Lung (tissue), 11 donors: ENCODE measurements at regions not wholly inside any gene's neighbourhood (a gene's known extent, or its start where the extent isn't known, plus 50 kb on each side); places are given as distances from the start of the nearest gene placed in this dataset.

ENCODE experiments used
- ATAC-seq: fragments of 200-7000 bp; cut with Tn5 transposase; one replicate; pipeline ENCODE4 v1.9.1; 2020; ENCODE audit warnings: moderate number of reproducible peaks; ENCODE audit not compliant: insufficient read depth, low FRiP score
- DNase-seq, 3 donors: peaks; one replicate each; pipeline ENCODE4 v3.0.0-alpha.2; 2013 to 2017
- H3K27ac ChIP-seq, 2 donors: one replicate each; pipeline ENCODE4 v1.5.1; 2013; ENCODE audit warnings: mild to moderate bottlenecking in 2 of 2, moderate library complexity in 2 of 2, control low read depth in 1 of 2, inconsistent platforms in 1 of 2, low read depth in 1 of 2, low read length in 1 of 2
- H3K27me3 ChIP-seq, 3 donors: one replicate each; pipeline ENCODE4 v1.5.1; 2013; ENCODE audit warnings: low read length in 2 of 3; ENCODE audit not compliant: control insufficient read depth in 3 of 3, insufficient read depth in 3 of 3
- H3K36me3 ChIP-seq, 4 donors: one replicate each; pipeline ENCODE4 v1.5.1; 2013; ENCODE audit warnings: low read length in 4 of 4, mild to moderate bottlenecking in 1 of 4, moderate library complexity in 1 of 4; ENCODE audit not compliant: control insufficient read depth in 4 of 4, insufficient read depth in 4 of 4
- H3K4me1 ChIP-seq, 5 donors: one replicate each; pipeline ENCODE4 v1.5.1; 2013; ENCODE audit warnings: low read length in 5 of 5, mild to moderate bottlenecking in 2 of 5, moderate library complexity in 1 of 5; ENCODE audit not compliant: control insufficient read depth in 5 of 5, insufficient read depth in 5 of 5
- H3K4me3 ChIP-seq: one replicate; pipeline ENCODE4 v1.5.1; 2013; ENCODE audit warnings: mild to moderate bottlenecking, control low read depth, moderate library complexity
- H3K9ac ChIP-seq, 2 donors: one replicate each; pipeline ENCODE4 v1.5.1; 2013; ENCODE audit warnings: low read length in 2 of 2, control low read depth in 1 of 2; ENCODE audit not compliant: insufficient read depth in 1 of 2
- H3K9me3 ChIP-seq, 4 donors: one replicate each; pipeline ENCODE4 v1.5.1; 2013; ENCODE audit warnings: low read length in 3 of 4, mild to moderate bottlenecking in 1 of 4, moderate library complexity in 1 of 4; ENCODE audit not compliant: control insufficient read depth in 4 of 4, insufficient read depth in 3 of 4
- WGBS, 2 donors: extraction: QIAGEN DNeasy Blood & Tissue Kit; methylation state at CpG; one replicate each; pipeline ENCODE4 v1.1.7; 2013; 5-methylcytosine and 5-hydroxymethylcytosine counted together
- TF ChIP-seq, protein P1 (sequence below): IDR thresholded peaks from 2 replicates; pipeline ENCODE4 v1.5.1; 2012; ENCODE audit warnings: mild to moderate bottlenecking; ENCODE audit errors: control extremely low read depth, extremely low read depth
- donor health status: control.
- donor health status: control.
- donor health status: Bipolar disorder and iron deficiency.
- donor health status: healthy.
- donor health status: DM: yes; HTN: yes; CAD: no.

DNA sequence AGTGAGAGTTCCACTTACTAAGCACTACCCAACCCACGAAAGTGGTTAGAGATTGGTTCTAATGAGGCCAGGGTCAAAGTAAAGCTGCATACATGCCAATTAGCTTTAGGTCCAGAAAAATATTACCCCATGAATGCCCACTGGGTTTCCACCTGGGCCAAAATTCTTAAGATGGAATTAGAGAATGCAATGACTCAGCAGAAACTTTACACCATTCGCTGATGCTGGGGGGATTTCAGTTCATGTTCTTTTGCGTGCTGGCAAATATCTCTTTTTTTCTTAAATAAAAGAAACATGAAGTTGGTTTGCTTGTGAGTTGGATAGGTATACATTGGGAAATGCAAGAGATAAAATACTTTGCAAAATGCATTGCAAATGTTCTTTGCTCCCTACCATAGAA, 715.3 kb upstream of the MIR17HG start:
- H3K27me3 ChIP-seq = no peaks in the 10 kb centered on the region
- H3K36me3 ChIP-seq = no peaks in the 10 kb centered on the region
- ATAC-seq (no peak), DNase-seq (no peak)
- H3K4me1 ChIP-seq = peaks cover 0 to 2% (median 0%) of the 10 kb centered on the region in 5 donors
- no peak overlapping the region for H3K9ac ChIP-seq
- WGBS, 2 donors = 90 to 91% methylated on average over 3 of the region's 3 CpGs
- H3K4me3 ChIP-seq = no peak overlapping the region
- H3K27ac ChIP-seq = no peak overlapping the region
- H3K9me3 ChIP-seq = no peaks in the 10 kb centered on the region
- TF ChIP-seq, protein P1, sequence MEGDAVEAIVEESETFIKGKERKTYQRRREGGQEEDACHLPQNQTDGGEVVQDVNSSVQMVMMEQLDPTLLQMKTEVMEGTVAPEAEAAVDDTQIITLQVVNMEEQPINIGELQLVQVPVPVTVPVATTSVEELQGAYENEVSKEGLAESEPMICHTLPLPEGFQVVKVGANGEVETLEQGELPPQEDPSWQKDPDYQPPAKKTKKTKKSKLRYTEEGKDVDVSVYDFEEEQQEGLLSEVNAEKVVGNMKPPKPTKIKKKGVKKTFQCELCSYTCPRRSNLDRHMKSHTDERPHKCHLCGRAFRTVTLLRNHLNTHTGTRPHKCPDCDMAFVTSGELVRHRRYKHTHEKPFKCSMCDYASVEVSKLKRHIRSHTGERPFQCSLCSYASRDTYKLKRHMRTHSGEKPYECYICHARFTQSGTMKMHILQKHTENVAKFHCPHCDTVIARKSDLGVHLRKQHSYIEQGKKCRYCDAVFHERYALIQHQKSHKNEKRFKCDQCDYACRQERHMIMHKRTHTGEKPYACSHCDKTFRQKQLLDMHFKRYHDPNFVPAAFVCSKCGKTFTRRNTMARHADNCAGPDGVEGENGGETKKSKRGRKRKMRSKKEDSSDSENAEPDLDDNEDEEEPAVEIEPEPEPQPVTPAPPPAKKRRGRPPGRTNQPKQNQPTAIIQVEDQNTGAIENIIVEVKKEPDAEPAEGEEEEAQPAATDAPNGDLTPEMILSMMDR = no peak

DNA sequence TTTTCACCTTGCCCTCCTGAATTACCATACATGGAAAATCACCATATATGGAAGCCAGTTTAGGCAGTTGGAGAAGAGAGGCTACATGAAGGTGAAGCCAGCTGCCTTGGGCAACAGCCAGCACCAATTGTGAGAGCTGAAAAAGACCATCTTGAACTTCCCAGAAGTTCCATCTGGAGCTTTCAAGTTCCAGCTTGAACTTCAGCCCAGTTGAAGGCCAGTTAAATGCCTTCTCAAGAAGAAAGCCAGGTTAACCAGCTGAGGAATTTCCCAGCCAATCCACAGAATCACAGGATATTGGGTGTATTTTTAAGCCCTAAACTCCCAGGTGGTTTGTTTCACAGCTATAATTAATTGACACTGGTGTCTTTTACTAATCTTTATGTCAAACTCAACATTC, 713.6 kb upstream of the MIR17HG start:
- DNase-seq (peak in 2 of 3 donors; percentile 4 to 12), ATAC-seq (no peak)
- TF ChIP-seq, protein P1 = no peak
- no peaks in the 10 kb centered on the region for H3K36me3 ChIP-seq
- peaks cover 0 to 2% (median 0%) of the 10 kb centered on the region in 5 donors for H3K4me1 ChIP-seq
- no peak overlapping the region for H3K9ac ChIP-seq
- no peak overlapping the region for H3K4me3 ChIP-seq
- H3K27ac ChIP-seq = no peak overlapping the region
- H3K9me3 ChIP-seq = no peaks in the 10 kb centered on the region
- H3K27me3 ChIP-seq = no peaks in the 10 kb centered on the region

DNA sequence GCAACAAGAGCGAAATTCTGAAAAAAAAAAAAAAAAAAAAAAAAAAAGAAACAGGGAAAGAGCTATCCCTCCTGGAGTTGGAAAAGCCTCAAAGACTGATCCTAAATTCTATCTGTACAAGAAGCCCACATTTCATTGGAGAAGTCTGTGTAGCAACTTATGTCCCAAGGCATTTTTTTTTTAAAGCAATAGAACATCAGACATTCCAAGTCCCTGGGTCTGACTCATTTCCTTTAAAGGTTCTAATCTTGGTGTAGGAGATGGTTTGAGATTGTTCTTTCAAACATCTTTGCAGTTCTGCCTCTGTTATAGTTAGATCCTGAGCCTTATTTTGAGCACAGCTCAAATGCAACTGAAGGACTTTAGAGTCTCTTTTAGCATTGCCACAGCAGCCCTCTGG, 706.5 kb upstream of the MIR17HG start:
- peaks cover 0 to 2% (median 0%) of the 10 kb centered on the region in 4 donors for H3K9me3 ChIP-seq
- no peaks in the 10 kb centered on the region for H3K27me3 ChIP-seq
- TF ChIP-seq, protein P1 = no peak
- no peak overlapping the region for H3K27ac ChIP-seq
- DNase-seq (no peak), ATAC-seq (no peak)
- H3K4me1 ChIP-seq = no peaks in the 10 kb centered on the region
- H3K9ac ChIP-seq = no peak overlapping the region
- no peaks in the 10 kb centered on the region for H3K36me3 ChIP-seq
- H3K4me3 ChIP-seq = no peak overlapping the region
- WGBS, 2 donors = 89 to 91% methylated on average over 1 of the region's 1 CpG

DNA sequence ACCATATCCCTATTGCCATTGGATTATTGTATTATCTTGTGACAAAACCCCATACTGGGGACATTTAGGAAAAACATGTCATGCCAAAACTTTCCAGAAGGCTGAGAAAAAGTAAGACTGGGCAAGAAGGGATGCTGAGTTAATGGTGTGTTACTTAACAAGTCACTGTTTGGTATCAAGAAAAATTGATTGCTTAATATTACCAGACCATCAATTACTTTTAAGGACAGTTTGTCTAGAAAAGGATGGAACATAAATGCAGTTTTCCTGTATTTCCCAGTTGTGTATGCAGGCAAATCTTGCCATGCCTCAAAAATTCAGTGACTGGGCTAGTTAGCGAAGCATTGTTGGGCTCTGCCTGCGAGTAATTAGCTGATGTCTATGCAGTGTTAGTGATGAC, 705.6 kb upstream of the MIR17HG start:
- no peak overlapping the region for H3K27ac ChIP-seq
- no peaks in the 10 kb centered on the region for H3K27me3 ChIP-seq
- no peaks in the 10 kb centered on the region for H3K4me1 ChIP-seq
- peaks cover 0 to 2% (median 0%) of the 10 kb centered on the region in 4 donors for H3K9me3 ChIP-seq
- no peaks in the 10 kb centered on the region for H3K36me3 ChIP-seq
- no peak overlapping the region for H3K9ac ChIP-seq
- TF ChIP-seq, protein P1 = no peak
- ATAC-seq (no peak), DNase-seq (no peak)
- no peak overlapping the region for H3K4me3 ChIP-seq
- WGBS, 2 donors = 89 to 93% methylated on average over 2 of the region's 2 CpGs
